ENCODE measurements at regions not wholly inside any gene's neighbourhood (a gene's known extent, or its start where the extent isn't known, plus 50 kb on each side); places are given as distances from the start of the nearest gene placed in this dataset.

DNA sequence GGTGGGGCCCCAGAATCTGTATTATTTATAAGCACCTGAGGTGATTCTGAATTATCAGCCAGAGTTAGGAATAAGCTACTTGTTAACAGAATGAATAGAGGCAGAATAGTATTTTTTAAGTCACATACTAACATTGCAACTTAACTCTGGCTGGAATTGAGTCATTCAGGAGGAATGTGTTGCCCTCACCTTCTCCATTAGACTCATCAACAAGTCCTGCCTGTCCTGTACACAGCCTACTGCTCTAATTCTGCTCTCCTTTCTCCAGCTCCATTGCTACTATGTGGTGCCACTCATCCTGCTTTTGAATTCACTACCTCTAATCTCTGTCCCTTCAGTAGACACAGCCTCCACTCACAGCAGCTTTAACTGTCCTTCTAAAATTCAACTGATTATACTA is 669.4 kb downstream of the DHX35 start:
- TF ChIP-seq CTCF (tag by site-specific recombination; IDR thresholded peaks at IDR 0.05) (no peak), ZNF654 (tag by site-specific recombination; IDR thresholded peaks at IDR 0.05; ENCODE audit: low read depth) (no peak), ZNF121 (tag by site-specific recombination; IDR thresholded peaks at IDR 0.05) (no peak), PRDM1 (tag by site-specific recombination; IDR thresholded peaks at IDR 0.05) (no peak), ZNF394 (tag by site-specific recombination; IDR thresholded peaks at IDR 0.05; ENCODE audit: borderline replicate concordance) (no peak), ZBTB11 (tag by site-specific recombination; conservative IDR thresholded peaks at IDR 0.05; ENCODE audit: low read depth) (no peak), ZNF518A (tag by site-specific recombination; conservative IDR thresholded peaks at IDR 0.05; ENCODE audit: low read depth) (no peak), ZNF501 (tag by site-specific recombination; IDR thresholded peaks at IDR 0.05) (no peak), ZNF398 (tag by site-specific recombination; IDR thresholded peaks at IDR 0.05) (no peak), ZNF660 (tag by site-specific recombination; IDR thresholded peaks at IDR 0.05) (no peak), ZNF707 (tag by site-specific recombination; IDR thresholded peaks at IDR 0.05) (no peak)
- TF ChIP-seq, protein P1, sequence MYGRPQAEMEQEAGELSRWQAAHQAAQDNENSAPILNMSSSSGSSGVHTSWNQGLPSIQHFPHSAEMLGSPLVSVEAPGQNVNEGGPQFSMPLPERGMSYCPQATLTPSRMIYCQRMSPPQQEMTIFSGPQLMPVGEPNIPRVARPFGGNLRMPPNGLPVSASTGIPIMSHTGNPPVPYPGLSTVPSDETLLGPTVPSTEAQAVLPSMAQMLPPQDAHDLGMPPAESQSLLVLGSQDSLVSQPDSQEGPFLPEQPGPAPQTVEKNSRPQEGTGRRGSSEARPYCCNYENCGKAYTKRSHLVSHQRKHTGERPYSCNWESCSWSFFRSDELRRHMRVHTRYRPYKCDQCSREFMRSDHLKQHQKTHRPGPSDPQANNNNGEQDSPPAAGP (tag by site-specific recombination; IDR thresholded peaks at IDR 0.05), result no peak

Data from HEK293 (cell line).